ENCODE measurements at regions not wholly inside any gene's neighbourhood (a gene's known extent, or its start where the extent isn't known, plus 50 kb on each side); places are given as distances from the start of the nearest gene placed in this dataset.

- no peak for TF ChIP-seq CTCF (IDR thresholded peaks at IDR 0.05; ENCODE audit: insufficient read depth, low read length, poor library complexity, severe bottlenecking)
- no peak for TF ChIP-seq EZH2phosphoT487 (conservative IDR thresholded peaks at IDR 0.05; ENCODE audit: low read length)
Observed at GRCh38 chr13:75160984-75161383, 321.0 kb downstream of the TBC1D4 start.

Measured in SU-DHL-6 (cell line).